OCI-LY1 (cell line): ENCODE measurements at regions not wholly inside any gene's neighbourhood (a gene's known extent, or its start where the extent isn't known, plus 50 kb on each side); places are given as distances from the start of the nearest gene placed in this dataset.

ENCODE experiments used
- H2AFZ ChIP-seq: fragments of 200-600 bp; sonication (generic), shearing (Covaris generic); 2 replicates; pipeline ENCODE4 v1.6.0; 2014; ENCODE audit warnings: antibody characterized with exemption, mild to moderate bottlenecking, low read length
- H3F3A ChIP-seq: fragments of 200-600 bp; sonication (generic), shearing (Covaris generic); 2 replicates; pipeline ENCODE4 v1.6.0; 2014; ENCODE audit warnings: mild to moderate bottlenecking, antibody characterized with exemption, low read length, moderate library complexity; ENCODE audit not compliant: insufficient read depth
- H3K27ac ChIP-seq: fragments of 200-600 bp; sonication (generic); 2 replicates; pipeline ENCODE4 v1.5.1; 2014; ENCODE audit warnings: low read length, mixed run types, mild to moderate bottlenecking, low read depth; ENCODE audit not compliant: poor library complexity, severe bottlenecking
- H3K27me3 ChIP-seq: fragments of 200-600 bp; sonication (generic); 2 replicates; pipeline ENCODE4 v1.6.0; 2014; ENCODE audit warnings: antibody characterized with exemption, mild to moderate bottlenecking, low read length, moderate library complexity; ENCODE audit not compliant: insufficient read depth
- H3K36me3 ChIP-seq: fragments of 200-600 bp; sonication (generic); 2 replicates; pipeline ENCODE4 v1.6.1; 2014; ENCODE audit warnings: mild to moderate bottlenecking, antibody characterized with exemption, low read length, moderate library complexity, mixed read lengths; ENCODE audit not compliant: insufficient read depth
- H3K4me1 ChIP-seq: fragments of 200-600 bp; sonication (generic); 2 replicates; pipeline ENCODE4 v1.5.1; 2014; ENCODE audit warnings: mild to moderate bottlenecking, low read length, moderate library complexity; ENCODE audit not compliant: insufficient read depth, severe bottlenecking
- H3K4me2 ChIP-seq: fragments of 200-600 bp; sonication (generic), shearing (Covaris generic); 2 replicates; pipeline ENCODE4 v1.6.1; 2014; ENCODE audit warnings: low read length
- H3K4me3 ChIP-seq: fragments of 200-600 bp; sonication (generic); 2 replicates; pipeline ENCODE4 v1.5.1; 2014; ENCODE audit warnings: low read length, low read depth, mild to moderate bottlenecking, mixed read lengths; ENCODE audit not compliant: poor library complexity, severe bottlenecking
- H3K79me2 ChIP-seq: fragments of 200-600 bp; shearing (Covaris generic); 2 replicates; pipeline ENCODE4 v1.6.1; 2016; ENCODE audit warnings: mixed run types, low read length, mixed read lengths; ENCODE audit not compliant: insufficient read depth
- H3K9ac ChIP-seq: fragments of 200-600 bp; sonication (generic), shearing (Covaris generic); 2 replicates; pipeline ENCODE4 v1.6.1; 2014; ENCODE audit warnings: mild to moderate bottlenecking, low read length, mixed read lengths
- H3K9me2 ChIP-seq: fragments of 200-600 bp; sonication (generic), shearing (Covaris generic); 2 replicates; pipeline ENCODE4 v1.6.1; 2014; ENCODE audit warnings: low read depth, mild to moderate bottlenecking, low read length, mixed read lengths
- H3K9me3 ChIP-seq: fragments of 200-600 bp; shearing (Covaris generic); 2 replicates; pipeline ENCODE4 v1.6.1; 2014; ENCODE audit warnings: low read length, mixed read lengths
- H4K20me1 ChIP-seq: fragments of 200-600 bp; sonication (generic), shearing (Covaris generic); 2 replicates; pipeline ENCODE4 v1.6.0; 2016; ENCODE audit warnings: mild to moderate bottlenecking, low read length; ENCODE audit not compliant: insufficient read depth
- CTCF ChIP-seq: fragments of 200-600 bp; sonication (generic), shearing (Covaris generic); IDR thresholded peaks from 2 replicates; pipeline ENCODE4 v1.5.1; 2017; ENCODE audit warnings: mild to moderate bottlenecking, antibody characterized with exemption, low read length, moderate library complexity, mixed read lengths
- EZH2 ChIP-seq: fragments of 200-600 bp; sonication (generic), shearing (Covaris generic); IDR thresholded peaks from 2 replicates; pipeline ENCODE4 v1.8.0; 2017; ENCODE audit warnings: borderline replicate concordance, mixed run types, mild to moderate bottlenecking, antibody characterized with exemption, low read length, moderate library complexity, mixed read lengths

- H3K27me3 ChIP-seq = no peaks in the 10 kb centered on the region
- H3K4me2 ChIP-seq = no peak overlapping the region
- H3K9me2 ChIP-seq = no peaks in the 10 kb centered on the region
- no peaks in the 10 kb centered on the region for H3K36me3 ChIP-seq
- no peak overlapping the region for H3K27ac ChIP-seq
- no peak overlapping the region for H3K9ac ChIP-seq
- no peaks in the 10 kb centered on the region for H3K79me2 ChIP-seq
- no peak overlapping the region for H3K4me3 ChIP-seq
- no peaks in the 10 kb centered on the region for H3K4me1 ChIP-seq
- TF ChIP-seq EZH2 (no peak), CTCF (no peak)
- no peak overlapping the region for H2AFZ ChIP-seq
- no peaks in the 10 kb centered on the region for H4K20me1 ChIP-seq
- H3K9me3 ChIP-seq = no peaks in the 10 kb centered on the region
- no peaks in the 10 kb centered on the region for H3F3A ChIP-seq
Measured at GRCh38 chr4:189261475-189261874, 679.2 kb upstream of the FRG1 start.

GRCh38 chr4:189265515-189265914, 675.2 kb upstream of the FRG1 start:
- H3K4me3 ChIP-seq = no peak overlapping the region
- no peaks in the 10 kb centered on the region for H4K20me1 ChIP-seq
- no peak overlapping the region for H3K27ac ChIP-seq
- H3K4me1 ChIP-seq = no peaks in the 10 kb centered on the region
- H3K9ac ChIP-seq = no peak overlapping the region
- no peaks in the 10 kb centered on the region for H3K9me2 ChIP-seq
- H3K9me3 ChIP-seq = no peaks in the 10 kb centered on the region
- H3K4me2 ChIP-seq = no peak overlapping the region
- no peaks in the 10 kb centered on the region for H3K27me3 ChIP-seq
- no peak overlapping the region for H2AFZ ChIP-seq
- no peaks in the 10 kb centered on the region for H3K79me2 ChIP-seq
- H3K36me3 ChIP-seq = no peaks in the 10 kb centered on the region
- TF ChIP-seq CTCF (no peak), EZH2 (no peak)
- H3F3A ChIP-seq = no peaks in the 10 kb centered on the region

- Histone ChIP-seq H3K9ac (no peak overlapping the region), H3K27me3 (no peaks in the 10 kb centered on the region), H3K9me2 (no peaks in the 10 kb centered on the region), H4K20me1 (no peaks in the 10 kb centered on the region), H3K4me3 (no peak overlapping the region), H3K4me1 (no peaks in the 10 kb centered on the region), H3K27ac (no peak overlapping the region), H2AFZ (no peak overlapping the region), H3K36me3 (no peaks in the 10 kb centered on the region), H3K4me2 (no peak overlapping the region), H3F3A (no peaks in the 10 kb centered on the region), H3K9me3 (no peaks in the 10 kb centered on the region), H3K79me2 (no peaks in the 10 kb centered on the region)
- no peak for TF ChIP-seq CTCF
- TF ChIP-seq EZH2 = no peak
Measured at GRCh38 chr4:189267312-189267965, 673.2 kb upstream of the FRG1 start.
